Fibroblast of lung (primary cell): ENCODE measurements at regions not wholly inside any gene's neighbourhood (a gene's known extent, or its start where the extent isn't known, plus 50 kb on each side); places are given as distances from the start of the nearest gene placed in this dataset.

Experiments used
- EZH2 ChIP-seq: IDR thresholded peaks from 2 replicates; pipeline ENCODE4 v1.5.1; 2012; ENCODE audit warnings: low read length, control low read depth, mild to moderate bottlenecking; ENCODE audit errors: missing control alignments
- TF ChIP-seq, protein P1 (sequence below), 2 donors: IDR thresholded peaks in 1 of 2; conservative IDR thresholded peaks in 1 of 2; 1 replicate in 1 of 2; 2 replicates in 1 of 2; pipeline ENCODE4 v1.5.1; 2011 to 2012; ENCODE audit warnings: low read length in 2 of 2, control low read depth in 1 of 2, inconsistent platforms in 1 of 2, low read depth in 1 of 2, mild to moderate bottlenecking in 1 of 2

DNA sequence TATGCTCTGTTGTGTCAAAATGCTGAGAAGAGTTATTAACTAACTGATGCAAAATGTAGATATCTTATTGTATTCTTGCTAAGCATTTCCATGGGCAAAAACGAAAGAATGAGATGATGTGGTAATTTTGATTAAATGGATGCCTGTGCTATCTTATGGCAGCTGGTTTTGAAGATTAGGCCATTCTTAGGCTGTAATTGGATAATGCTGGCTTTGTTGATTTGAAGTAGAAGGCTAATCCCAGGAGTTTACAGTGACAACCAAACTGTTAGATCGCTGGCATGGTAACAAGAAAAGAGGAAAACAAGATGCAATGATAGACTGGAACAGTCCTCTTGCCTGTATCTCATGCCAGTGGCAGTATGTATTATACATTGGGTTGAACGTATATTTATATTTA, 74.1 kb upstream of the WDR44 start:
- TF ChIP-seq, protein P1, sequence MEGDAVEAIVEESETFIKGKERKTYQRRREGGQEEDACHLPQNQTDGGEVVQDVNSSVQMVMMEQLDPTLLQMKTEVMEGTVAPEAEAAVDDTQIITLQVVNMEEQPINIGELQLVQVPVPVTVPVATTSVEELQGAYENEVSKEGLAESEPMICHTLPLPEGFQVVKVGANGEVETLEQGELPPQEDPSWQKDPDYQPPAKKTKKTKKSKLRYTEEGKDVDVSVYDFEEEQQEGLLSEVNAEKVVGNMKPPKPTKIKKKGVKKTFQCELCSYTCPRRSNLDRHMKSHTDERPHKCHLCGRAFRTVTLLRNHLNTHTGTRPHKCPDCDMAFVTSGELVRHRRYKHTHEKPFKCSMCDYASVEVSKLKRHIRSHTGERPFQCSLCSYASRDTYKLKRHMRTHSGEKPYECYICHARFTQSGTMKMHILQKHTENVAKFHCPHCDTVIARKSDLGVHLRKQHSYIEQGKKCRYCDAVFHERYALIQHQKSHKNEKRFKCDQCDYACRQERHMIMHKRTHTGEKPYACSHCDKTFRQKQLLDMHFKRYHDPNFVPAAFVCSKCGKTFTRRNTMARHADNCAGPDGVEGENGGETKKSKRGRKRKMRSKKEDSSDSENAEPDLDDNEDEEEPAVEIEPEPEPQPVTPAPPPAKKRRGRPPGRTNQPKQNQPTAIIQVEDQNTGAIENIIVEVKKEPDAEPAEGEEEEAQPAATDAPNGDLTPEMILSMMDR (conservative IDR thresholded peaks at IDR 0.05 in 1 of 2, IDR thresholded peaks at IDR 0.05 in 1 of 2; ENCODE audit: low read depth in 1 of 2, low read length in 2 of 2): no peak
- TF ChIP-seq EZH2: no peak
